Cerebellar nuclear complex (tissue), 1 donor: ENCODE measurements at regions not wholly inside any gene's neighbourhood (a gene's known extent, or its start where the extent isn't known, plus 50 kb on each side); places are given as distances from the start of the nearest gene placed in this dataset.

Experiments
- DNase-seq, 2 experiments: peaks; one replicate each; lab custom pipeline; 2025; lab: John Stamatoyannopoulos, UW

DNA sequence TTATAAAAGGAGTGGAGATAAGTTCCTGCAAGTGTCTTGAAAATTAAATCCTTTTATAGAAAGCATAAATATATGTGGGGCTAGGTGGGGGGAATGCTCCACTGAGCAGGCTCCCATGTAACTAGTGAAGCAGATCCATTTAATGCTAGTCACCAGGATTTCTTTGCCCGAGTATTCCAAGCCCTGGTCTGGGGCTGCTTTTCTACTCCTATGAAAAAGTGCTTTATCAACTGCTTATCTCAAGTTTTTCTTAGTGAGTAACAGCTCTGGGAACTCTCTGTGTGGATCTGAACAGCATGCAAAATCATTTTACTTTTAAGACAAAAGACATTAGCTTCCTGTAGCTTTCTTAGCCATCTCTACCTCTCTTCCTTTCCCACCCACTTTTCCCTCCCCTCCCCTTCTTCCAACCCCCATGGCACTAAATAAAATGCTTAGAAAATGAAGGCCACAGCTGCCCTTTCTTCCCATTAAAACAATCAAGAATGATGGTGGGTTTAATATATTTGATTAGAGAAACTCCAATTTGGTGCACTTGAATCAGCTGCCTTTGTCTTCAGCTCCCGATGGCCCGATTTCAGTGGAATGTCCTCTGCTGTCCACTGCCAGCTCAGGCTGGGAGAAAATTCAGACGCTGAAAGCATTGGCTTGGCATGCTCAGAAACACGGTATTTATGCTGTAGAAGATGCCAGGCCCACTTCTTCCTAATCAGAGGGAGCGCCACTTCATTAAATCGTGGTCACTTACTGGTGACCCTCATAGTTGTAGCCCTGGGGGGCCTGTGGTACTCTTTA lies 475.1 kb downstream of the FOXO1 start:
- no peak for DNase-seq

GRCh38 chr13:40192452-40192851 lies 474.0 kb downstream of the FOXO1 start:
- no peak for DNase-seq

- DNase-seq, result no peak
Measured at GRCh38 chr13:40192858-40193257, 473.6 kb downstream of the FOXO1 start.

GRCh38 chr13:40193286-40194223 lies 472.9 kb downstream of the FOXO1 start:
- no peak for DNase-seq

DNA sequence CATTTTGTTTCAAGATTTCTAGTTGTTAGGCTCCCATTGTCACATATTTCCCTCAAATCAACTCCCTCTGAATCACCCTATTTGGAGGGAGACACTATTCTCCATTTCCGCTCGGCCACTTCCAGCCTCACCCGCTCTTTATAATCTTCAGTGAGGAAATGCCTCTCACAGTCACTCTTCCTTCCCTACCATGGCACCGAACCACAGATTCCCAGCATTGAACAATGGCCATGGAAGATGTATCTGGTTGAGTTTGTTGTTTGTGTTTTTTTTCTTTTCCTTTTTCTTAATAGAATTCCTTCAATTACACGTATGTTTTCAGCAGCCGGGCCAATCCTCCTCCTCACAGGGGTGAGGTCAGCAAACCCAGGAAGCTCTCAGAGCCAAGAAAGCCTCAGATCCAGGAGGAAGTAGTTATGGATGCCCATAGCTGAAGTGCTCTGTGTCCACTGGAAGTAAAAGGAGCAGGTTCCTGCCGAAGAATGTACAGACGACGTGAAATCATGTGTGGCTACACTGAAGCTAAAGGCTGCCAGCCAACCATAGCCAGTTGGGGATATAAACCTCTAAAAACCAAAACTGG lies 472.1 kb downstream of the FOXO1 start:
- DNase-seq, result no peak

DNA sequence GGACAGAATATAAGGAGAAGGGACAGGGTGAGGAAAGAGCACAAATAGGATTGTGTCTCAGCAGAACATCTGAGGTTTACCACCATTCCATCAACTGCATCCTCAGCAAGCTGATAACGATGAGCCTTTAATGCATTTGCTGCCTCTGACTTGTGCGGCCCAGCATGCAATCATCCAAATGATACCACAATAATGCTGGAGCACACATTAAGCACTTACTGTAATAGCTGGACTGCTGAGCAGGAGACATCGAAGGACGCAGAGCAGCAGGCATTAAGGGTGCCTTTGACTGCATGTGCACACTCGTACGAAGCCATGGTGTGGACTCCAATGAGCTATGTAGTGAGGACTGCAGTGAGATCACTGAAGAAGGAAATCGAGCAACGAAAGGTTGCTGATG lies 469.4 kb downstream of the FOXO1 start:
- DNase-seq, result no peak

DNA sequence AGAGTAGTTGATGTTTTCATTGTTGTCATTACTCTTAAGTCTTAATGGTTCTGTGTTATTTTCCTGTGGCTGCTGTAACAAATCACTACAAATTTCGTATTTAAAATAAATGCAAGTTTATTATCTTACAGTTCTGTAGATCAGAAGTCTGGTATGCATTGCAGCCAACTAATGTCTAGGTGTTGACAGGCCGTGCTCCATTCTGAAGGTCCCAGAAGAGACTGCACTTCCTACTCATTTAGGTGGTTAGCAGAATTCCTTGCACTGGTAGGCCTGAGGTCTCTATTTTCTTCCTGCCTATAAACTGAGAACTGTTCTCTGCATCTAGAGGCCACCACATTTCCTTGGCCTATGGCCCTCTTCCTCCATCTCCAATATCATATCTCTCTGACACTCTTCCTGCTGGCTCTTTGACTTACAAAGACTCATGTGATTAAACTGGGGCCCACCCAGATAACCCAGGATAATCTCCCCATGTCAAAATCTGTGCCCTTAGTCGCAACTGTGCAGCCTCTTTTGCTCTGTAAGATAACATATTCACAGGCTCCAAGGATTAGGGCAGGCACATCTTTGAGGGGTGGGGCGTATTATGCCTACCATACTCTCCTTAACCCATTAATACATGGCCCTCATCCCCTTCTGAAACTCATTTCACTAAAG lies 468.4 kb downstream of the FOXO1 start:
- no peak for DNase-seq

GRCh38 chr13:40200273-40200978 lies 466.0 kb downstream of the FOXO1 start:
- DNase-seq, result no peak

DNA sequence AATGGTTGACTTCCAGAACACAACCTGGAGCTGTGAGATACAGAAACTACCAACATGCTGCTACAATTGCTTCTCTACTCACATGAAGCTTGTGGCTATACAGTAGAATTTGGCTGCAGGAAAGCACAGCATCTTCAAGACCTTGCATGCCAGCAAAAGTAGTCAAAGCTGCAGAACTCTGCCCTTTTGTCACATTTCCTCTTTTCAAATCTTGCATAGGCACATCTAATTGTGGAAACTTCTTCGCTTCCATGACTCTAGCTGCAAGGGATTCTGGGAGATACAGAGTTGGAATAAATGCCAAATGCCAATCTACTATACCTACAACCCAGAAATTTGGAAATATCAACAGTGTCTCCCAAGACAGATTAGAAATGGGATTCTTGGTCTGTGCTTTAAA lies 462.2 kb downstream of the FOXO1 start:
- DNase-seq, result no peak

DNA sequence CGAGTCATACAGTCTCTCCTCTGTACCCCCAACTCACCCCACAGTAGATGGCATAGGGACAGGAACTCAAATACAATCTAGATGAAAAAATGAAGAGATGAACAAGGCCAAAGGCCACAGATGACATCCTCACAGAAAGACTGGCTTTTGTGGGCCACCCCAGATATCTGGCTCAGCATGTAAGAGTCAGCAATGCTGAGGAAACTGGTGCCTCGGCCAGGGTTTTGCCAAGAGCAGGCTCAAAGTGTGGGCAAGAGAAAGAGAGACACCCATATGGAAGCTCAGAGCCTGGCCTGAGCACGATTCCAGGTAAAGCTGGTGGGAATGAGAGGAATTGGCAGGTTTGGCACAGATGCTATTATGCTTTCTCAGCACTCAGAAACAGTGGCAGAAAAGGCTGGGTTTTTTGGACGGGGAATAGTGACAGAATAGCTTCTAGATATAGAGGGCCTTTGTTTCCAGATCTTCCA lies 460.6 kb downstream of the FOXO1 start:
- DNase-seq, result no peak

DNA sequence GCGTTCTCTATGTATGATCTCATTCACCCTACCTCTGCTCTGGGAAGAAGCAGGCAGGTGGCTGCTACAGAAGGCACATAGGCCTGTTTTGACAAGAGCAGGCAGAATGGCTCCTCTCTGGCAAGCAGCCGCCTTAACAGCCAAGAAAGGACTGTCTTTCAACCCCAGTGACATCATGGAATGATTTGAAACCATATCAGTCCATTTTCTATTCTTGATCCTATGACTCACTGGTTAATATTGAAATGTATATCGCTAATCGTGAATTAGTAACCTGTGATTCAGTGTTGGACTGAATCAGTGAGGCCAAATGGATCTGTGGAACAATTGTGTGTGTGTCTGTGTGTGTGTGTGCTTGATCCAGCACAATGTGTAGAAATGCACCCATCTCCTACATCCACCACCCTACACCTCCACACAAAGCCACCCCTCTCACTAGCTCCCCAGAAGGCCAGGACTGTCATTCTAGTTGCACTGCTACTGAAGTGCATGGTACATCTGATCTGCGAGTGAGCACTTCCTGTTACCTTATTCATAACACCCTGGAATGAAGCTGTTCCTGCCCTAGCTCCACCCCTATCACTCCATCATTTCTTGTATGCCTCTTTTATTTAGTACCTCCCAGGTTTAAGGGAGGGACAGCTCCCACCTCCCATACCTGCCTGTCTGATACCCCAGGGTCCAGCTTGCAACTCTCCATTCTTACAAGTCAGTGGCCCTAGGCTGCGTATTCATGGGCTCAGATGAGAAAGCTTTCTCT lies 460.0 kb downstream of the FOXO1 start:
- no peak for DNase-seq

DNA sequence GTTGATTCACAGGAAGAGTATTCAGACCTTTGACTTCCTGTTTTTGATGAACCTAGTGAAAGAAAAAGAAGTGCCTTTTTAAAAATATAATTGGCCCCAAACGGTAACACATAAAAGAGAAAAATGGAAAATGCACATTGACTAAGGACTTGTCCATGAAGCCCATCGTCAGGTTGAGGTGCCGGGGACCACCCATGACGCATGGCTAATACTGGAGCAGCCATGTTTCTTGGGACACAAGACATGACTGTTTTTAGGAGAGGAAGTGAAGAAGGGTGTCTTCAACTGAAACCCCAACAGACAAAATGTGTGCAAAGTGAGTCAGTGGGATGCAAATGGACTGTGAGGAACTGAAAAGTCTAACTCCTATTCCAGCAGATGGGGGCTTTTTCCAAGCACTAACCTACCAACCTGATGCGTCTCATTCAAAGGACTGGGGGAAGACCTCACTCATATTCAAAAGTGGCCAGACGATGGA lies 459.4 kb downstream of the FOXO1 start:
- no peak for DNase-seq

GRCh38 chr13:40208517-40208916 lies 457.9 kb downstream of the FOXO1 start:
- DNase-seq, result no peak

DNA sequence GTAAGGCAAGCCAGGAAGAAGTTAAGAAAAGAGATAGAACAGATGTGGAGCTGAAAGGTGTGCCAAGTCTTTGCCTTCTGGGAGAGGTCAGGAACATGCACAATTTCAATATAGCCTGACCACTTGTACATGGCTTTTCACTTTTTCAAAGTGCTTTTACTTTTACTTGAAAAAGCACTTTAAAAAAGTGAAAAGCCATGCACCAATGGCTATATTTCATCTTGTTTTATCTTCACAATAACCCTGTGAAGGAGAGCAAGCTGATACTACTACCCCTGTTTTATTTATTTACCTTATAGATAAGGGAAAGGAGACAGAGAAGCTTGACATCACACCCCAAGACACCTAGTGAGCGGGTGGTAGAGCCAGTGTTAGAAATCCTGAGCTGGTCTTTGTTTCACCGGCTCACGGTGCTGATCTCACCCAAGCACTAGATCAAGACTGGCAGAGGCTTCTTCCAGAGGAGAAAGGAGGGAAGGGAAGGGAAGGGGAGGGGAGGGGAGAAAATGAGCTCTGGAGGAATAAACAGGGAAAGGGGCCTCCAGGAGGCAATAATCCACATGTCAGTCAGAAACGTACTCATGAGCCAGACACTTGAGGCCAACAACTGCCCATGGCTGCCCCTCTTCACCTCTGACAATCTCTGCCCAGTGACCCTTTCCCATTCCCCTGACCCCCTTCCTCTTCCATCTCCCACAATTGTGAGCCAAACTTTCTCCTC lies 455.4 kb downstream of the FOXO1 start:
- DNase-seq, result no peak

GRCh38 chr13:40211586-40211968 lies 454.9 kb downstream of the FOXO1 start:
- DNase-seq, result no peak

- no peak for DNase-seq
Measured at GRCh38 chr13:40213779-40214178, 452.7 kb downstream of the FOXO1 start.

GRCh38 chr13:40215311-40215710 lies 451.1 kb downstream of the FOXO1 start:
- no peak for DNase-seq

GRCh38 chr13:40215747-40216146 lies 450.7 kb downstream of the FOXO1 start:
- DNase-seq, result no peak

DNA sequence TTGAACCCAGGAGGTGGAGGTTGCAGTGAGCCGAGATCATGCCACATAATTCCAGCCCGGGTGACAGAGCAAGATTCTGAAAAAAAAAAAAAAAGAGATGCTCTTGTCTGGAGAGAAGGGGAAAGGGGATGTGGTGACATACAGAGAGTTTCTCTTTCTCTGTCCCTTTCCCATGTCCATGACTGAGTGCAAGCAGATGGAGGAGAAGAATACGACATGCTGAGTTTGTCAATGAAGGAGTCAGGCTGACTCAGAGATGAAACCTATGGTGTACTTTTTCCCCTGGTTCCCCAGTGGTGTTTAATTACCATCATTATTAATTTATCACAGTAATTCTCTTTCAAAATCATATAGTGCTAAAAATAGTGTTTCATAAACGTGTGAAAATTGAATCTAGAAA lies 448.8 kb downstream of the FOXO1 start:
- no peak for DNase-seq
